ENCODE measurements at regions not wholly inside any gene's neighbourhood (a gene's known extent, or its start where the extent isn't known, plus 50 kb on each side); places are given as distances from the start of the nearest gene placed in this dataset.

- DNase-seq (ENCODE audit: low spot score): no peak
These were observed 328.7 kb upstream of the ATP11B start for GRCh38 chr3:182464513-182465145.

- no peak for DNase-seq (ENCODE audit: low spot score)
These were observed 327.8 kb upstream of the ATP11B start for GRCh38 chr3:182465301-182466185.

- DNase-seq (ENCODE audit: low spot score): no peak
These were observed 324.2 kb upstream of the ATP11B start for GRCh38 chr3:182469086-182469485.

- no peak for DNase-seq (ENCODE audit: low spot score)
These were observed 323.1 kb upstream of the ATP11B start for GRCh38 chr3:182470187-182470586.

- no peak for DNase-seq (ENCODE audit: low spot score)
These were observed 320.1 kb upstream of the ATP11B start for GRCh38 chr3:182473191-182473710.

- no peak for DNase-seq (ENCODE audit: low spot score)
These were observed 314.9 kb upstream of the ATP11B start for GRCh38 chr3:182478369-182478768.

- no peak for DNase-seq (ENCODE audit: low spot score)
These were observed 313.6 kb upstream of the ATP11B start for GRCh38 chr3:182479419-182480336.

- DNase-seq (ENCODE audit: low spot score): no peak
These were observed 310.6 kb upstream of the ATP11B start for GRCh38 chr3:182482705-182483104.

GRCh38 chr3:182484682-182485081, 308.6 kb upstream of the ATP11B start:
- DNase-seq (ENCODE audit: low spot score): no peak

- DNase-seq (ENCODE audit: low spot score): no peak
These were observed 308.0 kb upstream of the ATP11B start for GRCh38 chr3:182485301-182485700.

- no peak for DNase-seq (ENCODE audit: low spot score)
These were observed 306.8 kb upstream of the ATP11B start for GRCh38 chr3:182486463-182486862.

- DNase-seq (ENCODE audit: low spot score): no peak
These were observed 306.2 kb upstream of the ATP11B start for GRCh38 chr3:182487143-182487542.

GRCh38 chr3:182487611-182488010, 305.7 kb upstream of the ATP11B start:
- DNase-seq (ENCODE audit: low spot score): no peak

- DNase-seq (ENCODE audit: low spot score): peak; percentile 25
These were observed 302.5 kb upstream of the ATP11B start for GRCh38 chr3:182490596-182491491.

GRCh38 chr3:182491577-182491976, 301.7 kb upstream of the ATP11B start:
- no peak for DNase-seq (ENCODE audit: low spot score)

- no peak for DNase-seq (ENCODE audit: low spot score)
These were observed 300.8 kb upstream of the ATP11B start for GRCh38 chr3:182492536-182492935.

GRCh38 chr3:182500289-182500688, 293.0 kb upstream of the ATP11B start:
- peak; percentile 67 for DNase-seq (ENCODE audit: low spot score)

GRCh38 chr3:182501856-182502255, 291.4 kb upstream of the ATP11B start:
- no peak for DNase-seq (ENCODE audit: low spot score)

- no peak for DNase-seq (ENCODE audit: low spot score)
These were observed 289.9 kb upstream of the ATP11B start for GRCh38 chr3:182503401-182503800.

- no peak for DNase-seq (ENCODE audit: low spot score)
These were observed 284.2 kb upstream of the ATP11B start for GRCh38 chr3:182508919-182509711.
